ENCODE measurements at regions not wholly inside any gene's neighbourhood (a gene's known extent, or its start where the extent isn't known, plus 50 kb on each side); places are given as distances from the start of the nearest gene placed in this dataset.

DNA sequence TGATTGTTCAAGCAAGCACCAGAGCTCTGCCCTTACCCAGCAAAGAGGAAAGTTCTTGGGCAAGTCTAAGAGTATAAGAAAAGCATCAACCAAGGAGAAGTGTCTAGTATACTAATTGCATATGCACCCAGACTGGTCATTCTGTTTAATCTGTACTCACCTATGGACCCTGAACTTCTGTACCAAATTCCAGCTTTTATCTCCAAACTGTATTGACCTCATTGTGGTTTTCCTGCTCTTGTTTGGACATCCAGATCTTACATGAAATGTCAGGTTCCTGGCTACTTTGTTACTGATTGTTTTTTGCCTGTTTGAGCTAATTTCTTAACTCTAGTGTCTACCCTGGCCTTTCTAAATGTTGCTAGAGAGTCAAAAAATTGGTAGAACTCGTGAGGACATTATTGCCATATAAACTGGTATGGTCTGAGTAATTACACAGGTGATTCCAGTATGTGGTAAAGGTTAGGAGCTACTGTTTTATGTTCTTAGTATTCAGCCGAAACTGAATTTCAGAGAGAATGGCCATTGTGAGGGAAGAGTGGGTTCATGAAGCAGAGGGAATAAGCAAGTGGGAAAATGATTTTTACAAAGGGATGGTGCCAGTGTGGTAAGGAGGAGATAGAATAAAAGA is 146.3 kb downstream of the HNMT start:
- TF ChIP-seq EZH2 (IDR thresholded peaks at IDR 0.05; ENCODE audit: borderline replicate concordance, low read depth, low read length, severe bottlenecking) = no peak
- TF ChIP-seq, protein P1, sequence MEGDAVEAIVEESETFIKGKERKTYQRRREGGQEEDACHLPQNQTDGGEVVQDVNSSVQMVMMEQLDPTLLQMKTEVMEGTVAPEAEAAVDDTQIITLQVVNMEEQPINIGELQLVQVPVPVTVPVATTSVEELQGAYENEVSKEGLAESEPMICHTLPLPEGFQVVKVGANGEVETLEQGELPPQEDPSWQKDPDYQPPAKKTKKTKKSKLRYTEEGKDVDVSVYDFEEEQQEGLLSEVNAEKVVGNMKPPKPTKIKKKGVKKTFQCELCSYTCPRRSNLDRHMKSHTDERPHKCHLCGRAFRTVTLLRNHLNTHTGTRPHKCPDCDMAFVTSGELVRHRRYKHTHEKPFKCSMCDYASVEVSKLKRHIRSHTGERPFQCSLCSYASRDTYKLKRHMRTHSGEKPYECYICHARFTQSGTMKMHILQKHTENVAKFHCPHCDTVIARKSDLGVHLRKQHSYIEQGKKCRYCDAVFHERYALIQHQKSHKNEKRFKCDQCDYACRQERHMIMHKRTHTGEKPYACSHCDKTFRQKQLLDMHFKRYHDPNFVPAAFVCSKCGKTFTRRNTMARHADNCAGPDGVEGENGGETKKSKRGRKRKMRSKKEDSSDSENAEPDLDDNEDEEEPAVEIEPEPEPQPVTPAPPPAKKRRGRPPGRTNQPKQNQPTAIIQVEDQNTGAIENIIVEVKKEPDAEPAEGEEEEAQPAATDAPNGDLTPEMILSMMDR (IDR thresholded peaks at IDR 0.05; ENCODE audit: borderline replicate concordance, extremely low read depth, low read length, poor library complexity, severe bottlenecking) = no peak
